ENCODE measurements at regions not wholly inside any gene's neighbourhood (a gene's known extent, or its start where the extent isn't known, plus 50 kb on each side); places are given as distances from the start of the nearest gene placed in this dataset.

GRCh38 chrX:20435913-20436312 lies 169.2 kb upstream of the RPS6KA3 start:
- Histone ChIP-seq H3K9me3 (no peaks in the 10 kb centered on the region), H3K4me1 (no peaks in the 10 kb centered on the region), H3K4me3 (no peak overlapping the region), H3K27me3 (no peaks in the 10 kb centered on the region), H3K27ac (no peak overlapping the region), H3K36me3 (no peaks in the 10 kb centered on the region)
- TF ChIP-seq POLR2A (IDR thresholded peaks at IDR 0.05) (no peak), POLR2AphosphoS5 (IDR thresholded peaks at IDR 0.05; ENCODE audit: insufficient read depth in 1 of 2, low read depth in 1 of 2) (no peak), CTCF (IDR thresholded peaks at IDR 0.05) (no peak)
- DNase-seq (ENCODE audit: extremely low spot score in 2 of 2) = no peak
- intact Hi-C loops (cut with DNase I) = no loop called here

DNA sequence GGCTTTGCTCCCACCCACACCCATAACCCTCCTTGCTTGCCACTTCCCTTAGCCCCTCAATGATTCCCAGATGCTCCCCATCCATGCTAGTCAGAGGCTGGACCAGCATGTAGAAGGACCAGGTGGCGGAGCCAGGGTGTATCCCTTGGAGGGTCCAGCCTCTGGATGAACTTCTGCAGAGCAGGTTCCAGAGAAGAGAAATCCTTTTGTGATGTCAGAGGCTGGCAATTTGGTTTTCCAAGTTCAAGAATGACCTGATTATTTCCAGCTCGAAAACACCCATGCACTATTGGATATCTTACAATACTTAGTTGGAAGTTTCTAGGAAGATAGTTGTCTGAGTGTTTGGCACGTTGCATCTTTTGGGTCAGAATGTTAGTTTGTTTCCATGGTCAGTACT lies 168.3 kb upstream of the RPS6KA3 start:
- H3K4me3 ChIP-seq = no peak overlapping the region
- no peaks in the 10 kb centered on the region for H3K36me3 ChIP-seq
- intact Hi-C loops (cut with DNase I) = no loop called here
- TF ChIP-seq POLR2AphosphoS5 (IDR thresholded peaks at IDR 0.05; ENCODE audit: insufficient read depth in 1 of 2, low read depth in 1 of 2) (no peak), CTCF (IDR thresholded peaks at IDR 0.05) (no peak), POLR2A (IDR thresholded peaks at IDR 0.05) (no peak)
- H3K4me1 ChIP-seq = no peaks in the 10 kb centered on the region
- H3K27ac ChIP-seq = no peak overlapping the region
- H3K9me3 ChIP-seq = no peaks in the 10 kb centered on the region
- DNase-seq (ENCODE audit: extremely low spot score in 2 of 2) = no peak
- H3K27me3 ChIP-seq = no peaks in the 10 kb centered on the region

DNA sequence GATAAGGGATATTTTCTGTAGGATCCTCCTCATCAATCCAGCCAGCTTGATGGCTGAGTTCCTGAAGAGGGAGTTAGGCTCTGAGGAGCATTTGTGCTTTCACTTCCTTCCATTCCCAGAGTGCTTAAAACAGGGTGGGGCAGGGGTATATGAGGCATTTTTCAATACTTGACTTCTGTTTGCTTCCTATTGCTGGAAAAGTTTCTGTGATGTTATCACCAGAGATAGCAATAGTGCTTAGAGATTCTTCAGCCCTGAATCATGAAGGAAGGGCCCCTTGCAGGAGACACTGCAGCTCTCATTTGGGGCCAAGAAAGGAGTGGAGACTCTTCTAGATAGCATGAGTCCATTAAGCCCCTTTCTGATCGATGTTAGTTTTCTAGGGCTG lies 166.7 kb upstream of the RPS6KA3 start:
- intact Hi-C loops (cut with DNase I) = no loop called here
- TF ChIP-seq POLR2A (IDR thresholded peaks at IDR 0.05) = no peak
- TF ChIP-seq CTCF (IDR thresholded peaks at IDR 0.05) = no peak
- TF ChIP-seq POLR2AphosphoS5 (IDR thresholded peaks at IDR 0.05; ENCODE audit: insufficient read depth in 1 of 2, low read depth in 1 of 2) = no peak

GRCh38 chrX:20432746-20433387 lies 166.2 kb upstream of the RPS6KA3 start:
- intact Hi-C loops (cut with DNase I) = no loop called here
- Histone ChIP-seq H3K4me3 (no peak overlapping the region), H3K27ac (no peak overlapping the region), H3K27me3 (no peaks in the 10 kb centered on the region), H3K9me3 (no peaks in the 10 kb centered on the region), H3K4me1 (no peaks in the 10 kb centered on the region), H3K36me3 (no peaks in the 10 kb centered on the region)
- no peak for DNase-seq (ENCODE audit: extremely low spot score in 2 of 2)
- TF ChIP-seq POLR2AphosphoS5 (IDR thresholded peaks at IDR 0.05; ENCODE audit: insufficient read depth in 1 of 2, low read depth in 1 of 2) = no peak
- no peak for TF ChIP-seq POLR2A (IDR thresholded peaks at IDR 0.05)
- TF ChIP-seq CTCF (IDR thresholded peaks at IDR 0.05) = no peak

More for the DNA sequence above, 166.7 kb upstream of the RPS6KA3 start:
- Histone ChIP-seq H3K9me3 (no peaks in the 10 kb centered on the region), H3K4me3 (no peak overlapping the region), H3K27ac (no peak overlapping the region), H3K36me3 (no peaks in the 10 kb centered on the region), H3K27me3 (no peaks in the 10 kb centered on the region), H3K4me1 (no peaks in the 10 kb centered on the region)
- DNase-seq (ENCODE audit: extremely low spot score in 2 of 2) = no peak

GRCh38 chrX:20432048-20432447 lies 165.3 kb upstream of the RPS6KA3 start:
- H3K4me3 ChIP-seq = no peak overlapping the region
- no peaks in the 10 kb centered on the region for H3K4me1 ChIP-seq
- H3K9me3 ChIP-seq = no peaks in the 10 kb centered on the region
- TF ChIP-seq POLR2A (IDR thresholded peaks at IDR 0.05) (no peak), POLR2AphosphoS5 (IDR thresholded peaks at IDR 0.05; ENCODE audit: insufficient read depth in 1 of 2, low read depth in 1 of 2) (no peak), CTCF (IDR thresholded peaks at IDR 0.05) (no peak)
- intact Hi-C loops (cut with DNase I) = no loop called here
- DNase-seq (ENCODE audit: extremely low spot score in 2 of 2) = no peak
- H3K36me3 ChIP-seq = no peaks in the 10 kb centered on the region
- no peak overlapping the region for H3K27ac ChIP-seq
- no peaks in the 10 kb centered on the region for H3K27me3 ChIP-seq
